ENCODE measurements at regions not wholly inside any gene's neighbourhood (a gene's known extent, or its start where the extent isn't known, plus 50 kb on each side); places are given as distances from the start of the nearest gene placed in this dataset.

GRCh38 chr4:26030260-26030667 is 116.2 kb downstream of the SMIM20 start:
- no peaks in the 10 kb centered on the region for H3K27me3 ChIP-seq (ENCODE audit: insufficient read depth, poor library complexity, severe bottlenecking)
- TF ChIP-seq, protein P1, sequence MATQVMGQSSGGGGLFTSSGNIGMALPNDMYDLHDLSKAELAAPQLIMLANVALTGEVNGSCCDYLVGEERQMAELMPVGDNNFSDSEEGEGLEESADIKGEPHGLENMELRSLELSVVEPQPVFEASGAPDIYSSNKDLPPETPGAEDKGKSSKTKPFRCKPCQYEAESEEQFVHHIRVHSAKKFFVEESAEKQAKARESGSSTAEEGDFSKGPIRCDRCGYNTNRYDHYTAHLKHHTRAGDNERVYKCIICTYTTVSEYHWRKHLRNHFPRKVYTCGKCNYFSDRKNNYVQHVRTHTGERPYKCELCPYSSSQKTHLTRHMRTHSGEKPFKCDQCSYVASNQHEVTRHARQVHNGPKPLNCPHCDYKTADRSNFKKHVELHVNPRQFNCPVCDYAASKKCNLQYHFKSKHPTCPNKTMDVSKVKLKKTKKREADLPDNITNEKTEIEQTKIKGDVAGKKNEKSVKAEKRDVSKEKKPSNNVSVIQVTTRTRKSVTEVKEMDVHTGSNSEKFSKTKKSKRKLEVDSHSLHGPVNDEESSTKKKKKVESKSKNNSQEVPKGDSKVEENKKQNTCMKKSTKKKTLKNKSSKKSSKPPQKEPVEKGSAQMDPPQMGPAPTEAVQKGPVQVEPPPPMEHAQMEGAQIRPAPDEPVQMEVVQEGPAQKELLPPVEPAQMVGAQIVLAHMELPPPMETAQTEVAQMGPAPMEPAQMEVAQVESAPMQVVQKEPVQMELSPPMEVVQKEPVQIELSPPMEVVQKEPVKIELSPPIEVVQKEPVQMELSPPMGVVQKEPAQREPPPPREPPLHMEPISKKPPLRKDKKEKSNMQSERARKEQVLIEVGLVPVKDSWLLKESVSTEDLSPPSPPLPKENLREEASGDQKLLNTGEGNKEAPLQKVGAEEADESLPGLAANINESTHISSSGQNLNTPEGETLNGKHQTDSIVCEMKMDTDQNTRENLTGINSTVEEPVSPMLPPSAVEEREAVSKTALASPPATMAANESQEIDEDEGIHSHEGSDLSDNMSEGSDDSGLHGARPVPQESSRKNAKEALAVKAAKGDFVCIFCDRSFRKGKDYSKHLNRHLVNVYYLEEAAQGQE (IDR thresholded peaks at IDR 0.05; ENCODE audit: insufficient replicate concordance, low read depth) = no peak
- no peak for TF ChIP-seq SPI1 (IDR thresholded peaks at IDR 0.05; ENCODE audit: borderline replicate concordance, low read depth)
- no peak for TF ChIP-seq POLR2AphosphoS5 (IDR thresholded peaks at IDR 0.05; ENCODE audit: low read depth)
- TF ChIP-seq, protein P2, sequence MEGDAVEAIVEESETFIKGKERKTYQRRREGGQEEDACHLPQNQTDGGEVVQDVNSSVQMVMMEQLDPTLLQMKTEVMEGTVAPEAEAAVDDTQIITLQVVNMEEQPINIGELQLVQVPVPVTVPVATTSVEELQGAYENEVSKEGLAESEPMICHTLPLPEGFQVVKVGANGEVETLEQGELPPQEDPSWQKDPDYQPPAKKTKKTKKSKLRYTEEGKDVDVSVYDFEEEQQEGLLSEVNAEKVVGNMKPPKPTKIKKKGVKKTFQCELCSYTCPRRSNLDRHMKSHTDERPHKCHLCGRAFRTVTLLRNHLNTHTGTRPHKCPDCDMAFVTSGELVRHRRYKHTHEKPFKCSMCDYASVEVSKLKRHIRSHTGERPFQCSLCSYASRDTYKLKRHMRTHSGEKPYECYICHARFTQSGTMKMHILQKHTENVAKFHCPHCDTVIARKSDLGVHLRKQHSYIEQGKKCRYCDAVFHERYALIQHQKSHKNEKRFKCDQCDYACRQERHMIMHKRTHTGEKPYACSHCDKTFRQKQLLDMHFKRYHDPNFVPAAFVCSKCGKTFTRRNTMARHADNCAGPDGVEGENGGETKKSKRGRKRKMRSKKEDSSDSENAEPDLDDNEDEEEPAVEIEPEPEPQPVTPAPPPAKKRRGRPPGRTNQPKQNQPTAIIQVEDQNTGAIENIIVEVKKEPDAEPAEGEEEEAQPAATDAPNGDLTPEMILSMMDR (IDR thresholded peaks at IDR 0.05; ENCODE audit: insufficient read depth, low read length) = no peak
- TF ChIP-seq GABPA (IDR thresholded peaks at IDR 0.05; ENCODE audit: low read depth) = no peak
- no peak for DNase-seq (ENCODE audit: low read depth in 1 of 2, low spot score in 1 of 2)
- no peak overlapping the region for H3K27ac ChIP-seq (replicated peaks)
- no peak overlapping the region for H3K4me3 ChIP-seq (replicated peaks; ENCODE audit: insufficient read depth, low read length)

GRCh38 chr4:26030780-26031179 is 116.8 kb downstream of the SMIM20 start:
- no peak overlapping the region for H3K27ac ChIP-seq (replicated peaks)
- no peak for DNase-seq (ENCODE audit: low read depth in 1 of 2, low spot score in 1 of 2)
- TF ChIP-seq POLR2AphosphoS5 (IDR thresholded peaks at IDR 0.05; ENCODE audit: low read depth) = no peak
- TF ChIP-seq, protein P1 (IDR thresholded peaks at IDR 0.05; ENCODE audit: insufficient replicate concordance, low read depth) = no peak
- no peak for TF ChIP-seq SPI1 (IDR thresholded peaks at IDR 0.05; ENCODE audit: borderline replicate concordance, low read depth)
- TF ChIP-seq GABPA (IDR thresholded peaks at IDR 0.05; ENCODE audit: low read depth) = no peak
- TF ChIP-seq, protein P2 (IDR thresholded peaks at IDR 0.05; ENCODE audit: insufficient read depth, low read length) = no peak
- H3K27me3 ChIP-seq (ENCODE audit: insufficient read depth, poor library complexity, severe bottlenecking) = no peaks in the 10 kb centered on the region
- no peak overlapping the region for H3K4me3 ChIP-seq (replicated peaks; ENCODE audit: insufficient read depth, low read length)

DNA sequence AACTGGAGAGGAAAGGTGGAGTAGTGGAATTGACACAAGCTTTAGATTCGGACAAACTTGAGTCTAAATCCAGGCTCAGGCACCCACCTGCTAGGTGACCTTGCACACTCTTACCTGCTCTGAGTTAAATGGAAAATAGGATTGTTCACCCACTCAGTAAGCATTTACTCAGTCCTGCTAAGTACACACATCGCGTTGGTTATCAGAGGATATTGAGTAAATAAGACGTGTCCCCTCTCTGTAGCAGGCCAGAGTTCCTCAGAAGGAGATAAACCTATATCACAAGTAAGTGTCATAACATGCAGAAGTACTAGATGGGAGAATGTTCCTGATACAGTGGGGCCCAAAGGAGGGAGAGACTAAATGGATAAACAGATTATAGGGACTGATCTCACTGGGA is 117.7 kb downstream of the SMIM20 start:
- DNase-seq (ENCODE audit: low read depth in 1 of 2, low spot score in 1 of 2) = no peak
- TF ChIP-seq SPI1 (IDR thresholded peaks at IDR 0.05; ENCODE audit: borderline replicate concordance, low read depth) (no peak), GABPA (IDR thresholded peaks at IDR 0.05; ENCODE audit: low read depth) (no peak), POLR2AphosphoS5 (IDR thresholded peaks at IDR 0.05; ENCODE audit: low read depth) (no peak)
- TF ChIP-seq, protein P2 (IDR thresholded peaks at IDR 0.05; ENCODE audit: insufficient read depth, low read length) = no peak
- TF ChIP-seq, protein P1 (IDR thresholded peaks at IDR 0.05; ENCODE audit: insufficient replicate concordance, low read depth) = no peak
- H3K27me3 ChIP-seq (ENCODE audit: insufficient read depth, poor library complexity, severe bottlenecking) = no peaks in the 10 kb centered on the region
- no peak overlapping the region for H3K27ac ChIP-seq (replicated peaks)
- no peak overlapping the region for H3K4me3 ChIP-seq (replicated peaks; ENCODE audit: insufficient read depth, low read length)

Measured in HL-60 (cell line).